ENCODE measurements at regions not wholly inside any gene's neighbourhood (a gene's known extent, or its start where the extent isn't known, plus 50 kb on each side); places are given as distances from the start of the nearest gene placed in this dataset.

DNA sequence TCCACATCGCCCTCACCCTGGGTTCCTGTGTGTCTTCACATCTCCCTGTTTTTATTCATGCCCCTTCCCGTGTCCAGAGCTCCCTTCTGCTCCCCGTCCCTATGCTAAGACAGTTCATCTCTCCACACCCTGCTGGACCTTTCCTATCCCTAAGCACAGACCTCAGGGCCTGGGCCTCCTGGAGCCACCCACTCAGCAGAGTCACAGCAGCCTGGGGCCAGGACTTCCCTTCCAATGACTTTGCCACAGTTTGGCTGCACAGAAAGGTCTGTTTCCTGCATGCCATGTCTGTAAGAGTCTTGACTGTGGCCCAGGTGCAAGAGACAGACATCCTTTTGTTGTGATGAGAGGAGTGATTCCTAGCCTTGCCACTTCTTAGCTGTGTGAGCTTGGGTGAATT lies 470.7 kb downstream of the TSHZ3 start:
- no peak for DNase-seq

DNA sequence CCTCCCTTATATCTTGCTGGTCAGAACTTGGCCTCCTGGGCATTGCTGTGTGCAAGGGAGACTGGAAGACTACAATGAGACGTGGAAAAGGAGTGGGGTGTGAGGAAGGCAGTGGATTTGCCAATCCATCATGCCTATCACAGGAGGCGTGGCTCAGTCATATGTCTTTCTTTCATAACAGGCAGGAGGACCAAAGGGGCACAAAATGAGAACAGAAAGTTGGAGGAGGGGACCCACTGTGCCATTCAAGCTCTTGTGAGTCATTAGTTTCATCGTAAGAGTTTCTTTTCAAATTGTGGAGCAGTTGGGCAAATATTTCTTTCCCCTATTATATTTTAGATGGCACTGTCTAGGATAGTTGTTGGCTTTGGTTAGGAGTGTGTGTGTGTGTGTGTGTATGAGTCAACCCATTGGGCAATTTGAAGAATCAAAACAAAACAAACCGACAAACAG lies 471.5 kb downstream of the TSHZ3 start:
- DNase-seq, result peak in 2 of 51 donors; percentile 1 to 7

DNA sequence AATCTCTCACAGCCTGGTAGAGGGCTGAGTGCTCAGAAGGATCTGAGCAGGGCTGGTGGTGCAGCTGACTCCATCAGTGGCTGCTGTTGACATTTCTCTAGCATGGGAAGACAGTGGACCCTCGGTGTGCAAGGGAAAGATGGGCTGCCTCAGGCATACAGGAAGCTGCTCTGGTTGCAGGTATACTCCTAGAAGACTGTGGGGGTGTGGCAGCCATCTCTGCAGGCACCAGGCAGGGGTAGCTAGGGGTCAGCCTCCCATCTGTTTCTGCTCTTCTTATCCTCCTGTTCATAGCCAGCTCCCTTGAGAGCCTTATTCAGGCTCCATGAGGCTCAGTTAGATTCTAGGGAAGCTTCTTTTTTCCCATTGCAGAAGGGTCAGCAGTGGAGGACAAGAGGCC lies 475.5 kb downstream of the TSHZ3 start:
- DNase-seq, result no peak

DNA sequence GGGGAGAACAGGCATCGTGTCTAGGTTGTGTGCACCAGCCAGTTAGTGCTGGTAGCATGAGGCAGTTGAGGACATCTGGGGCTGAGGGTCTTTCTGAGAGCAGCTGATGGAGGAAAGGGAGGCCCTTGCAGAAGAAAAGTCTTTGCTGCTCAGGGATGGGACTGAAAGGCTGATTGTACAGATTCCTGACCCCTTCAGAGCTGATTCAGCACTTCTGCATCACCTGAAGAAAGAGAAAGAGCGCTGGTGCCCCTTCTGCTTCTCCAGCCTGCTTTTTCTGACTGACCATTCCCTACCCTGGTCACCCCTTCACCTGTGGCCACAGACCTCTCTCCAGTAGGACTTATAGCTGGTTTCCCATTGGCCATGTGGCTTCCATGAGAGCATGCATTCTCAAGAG lies 476.2 kb downstream of the TSHZ3 start:
- no peak for DNase-seq

DNA sequence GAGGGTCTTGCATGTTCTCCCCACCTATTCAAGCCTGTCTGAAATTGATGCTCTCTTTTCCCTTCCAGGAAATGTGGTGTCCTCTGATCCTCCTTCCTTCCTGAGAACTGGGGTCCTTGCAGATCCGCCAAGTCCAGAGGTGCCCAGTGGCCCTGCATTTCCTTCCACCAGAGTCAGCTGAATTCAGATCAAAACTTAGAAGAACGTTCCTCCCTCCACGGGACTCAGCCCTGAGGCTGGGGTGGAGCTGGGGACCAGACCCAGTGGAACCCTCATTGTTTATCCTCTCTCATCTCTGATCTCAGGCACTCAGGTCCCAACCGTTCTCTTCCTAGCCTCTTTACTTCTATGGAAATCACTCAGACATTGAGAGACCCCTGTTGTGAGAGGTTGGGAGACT lies 477.3 kb downstream of the TSHZ3 start:
- DNase-seq, result no peak

DNA sequence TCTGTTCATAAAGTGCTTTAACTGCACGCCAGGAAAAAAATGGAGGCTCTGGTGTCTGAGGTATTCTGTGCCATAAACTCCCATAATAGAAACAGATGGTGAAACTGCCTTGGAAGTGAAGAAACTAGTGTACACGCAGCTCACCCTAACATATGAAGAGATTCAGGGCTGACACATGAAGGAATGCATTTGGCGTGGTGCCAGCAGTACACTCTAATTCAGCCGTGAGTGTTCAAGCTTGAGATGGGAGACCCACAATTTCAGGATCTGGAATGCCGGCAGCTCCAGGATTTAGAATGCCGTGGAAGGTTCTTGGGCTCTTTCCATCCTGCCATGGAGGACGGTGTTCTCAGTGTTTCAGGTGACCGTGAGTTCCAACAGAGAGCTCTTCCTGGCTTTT lies 478.4 kb downstream of the TSHZ3 start:
- peak in 1 of 51 donors; percentile 15 for DNase-seq

DNA sequence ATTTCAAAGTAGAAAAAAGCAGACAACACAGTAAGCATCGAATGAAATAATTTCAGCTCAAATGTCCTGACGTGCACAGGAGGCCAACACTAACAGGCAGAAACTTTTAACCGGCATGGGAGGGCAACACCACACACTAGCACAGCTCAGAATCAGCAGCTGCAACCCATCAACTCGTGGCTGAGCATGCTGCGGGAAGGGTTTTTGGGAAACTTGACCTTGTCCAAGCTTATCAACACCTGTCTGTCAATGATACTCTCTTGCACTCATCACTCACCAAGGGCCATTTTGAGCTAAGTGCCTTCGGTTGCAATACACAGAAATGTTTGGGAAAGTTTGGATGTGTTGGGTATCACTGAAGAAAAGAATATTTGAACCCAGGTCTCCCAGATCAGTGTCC lies 483.7 kb downstream of the TSHZ3 start:
- DNase-seq, result no peak

DNA sequence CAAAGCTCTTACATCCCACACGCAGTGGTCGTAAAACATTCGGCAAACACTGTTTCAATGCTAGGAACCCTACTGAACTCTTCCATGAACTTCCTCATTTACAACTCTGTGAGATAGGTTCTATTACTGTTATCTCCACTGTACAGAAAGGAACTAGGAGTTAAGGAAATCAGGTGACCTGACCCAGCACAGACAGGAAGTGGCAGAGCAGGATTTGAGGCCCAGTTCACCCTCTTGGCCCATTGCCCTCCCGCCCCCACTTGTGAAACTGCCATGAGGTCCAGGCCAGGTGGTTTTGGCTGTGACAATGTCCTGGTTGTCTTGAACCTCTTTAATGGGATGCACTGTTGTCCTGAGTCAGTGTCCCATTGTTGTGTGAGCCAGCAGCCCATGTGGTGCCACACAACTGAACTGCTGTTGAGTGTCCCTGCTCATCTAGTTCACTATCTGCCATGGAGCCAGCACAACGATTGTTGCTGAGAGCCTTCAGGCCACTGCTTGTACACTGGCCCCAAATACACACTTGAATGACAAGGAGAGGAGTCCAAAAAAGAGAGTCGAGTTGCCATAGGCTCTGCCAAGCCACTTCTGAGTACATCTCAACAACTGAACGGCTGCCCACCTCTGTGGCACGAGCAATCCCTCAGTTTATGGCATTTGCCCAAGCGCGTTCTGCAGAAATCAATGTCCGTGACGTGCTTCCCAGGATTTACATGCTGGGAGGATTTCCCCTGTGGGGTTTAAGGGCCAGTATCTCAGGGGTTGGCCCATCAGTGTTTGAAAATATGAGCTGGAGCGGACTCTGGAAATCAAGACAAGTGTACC lies 484.6 kb downstream of the TSHZ3 start:
- DNase-seq, result peak in 31 of 51 donors; percentile 3 to 57 (median 22)

DNA sequence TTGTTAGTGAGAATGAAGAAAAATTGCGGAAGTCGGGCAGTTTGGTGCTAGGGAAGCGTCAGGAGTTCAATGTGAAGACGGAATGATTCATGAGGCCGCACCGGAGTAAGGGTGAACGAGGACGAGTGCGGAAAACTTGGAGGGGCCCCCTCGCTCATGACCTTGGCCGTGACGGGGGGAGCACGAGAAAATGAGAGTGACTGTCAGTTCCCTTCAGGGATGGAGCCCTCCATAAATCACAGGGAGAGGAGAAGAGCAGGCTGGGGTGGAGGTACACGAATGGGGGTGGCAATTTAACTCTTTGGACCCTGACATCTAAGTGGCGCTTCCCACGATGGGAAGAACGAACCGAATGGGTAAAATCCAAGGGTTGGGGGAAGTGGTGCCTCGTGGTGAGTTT lies 486.4 kb downstream of the TSHZ3 start:
- no peak for DNase-seq

DNA sequence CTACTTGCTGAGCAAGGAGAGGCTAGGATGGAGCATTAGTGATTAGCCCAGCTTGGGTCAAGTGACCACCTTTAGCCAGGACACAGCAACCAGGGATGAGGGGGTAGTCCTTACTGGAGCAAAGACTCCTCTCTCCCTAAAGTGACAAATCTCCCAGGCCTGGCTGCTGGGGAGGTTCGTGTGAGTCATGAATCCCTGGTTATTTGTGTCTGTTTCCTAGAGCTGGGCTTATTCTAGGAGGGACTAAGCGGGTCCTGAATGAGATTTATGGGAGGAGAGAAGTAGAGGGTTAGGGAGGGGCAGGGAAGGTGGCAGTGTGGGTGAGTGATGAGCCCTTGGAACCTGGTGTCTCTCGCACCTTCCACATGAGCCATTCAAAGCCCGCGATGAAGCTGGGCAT lies 487.3 kb downstream of the TSHZ3 start:
- DNase-seq, result no peak

DNA sequence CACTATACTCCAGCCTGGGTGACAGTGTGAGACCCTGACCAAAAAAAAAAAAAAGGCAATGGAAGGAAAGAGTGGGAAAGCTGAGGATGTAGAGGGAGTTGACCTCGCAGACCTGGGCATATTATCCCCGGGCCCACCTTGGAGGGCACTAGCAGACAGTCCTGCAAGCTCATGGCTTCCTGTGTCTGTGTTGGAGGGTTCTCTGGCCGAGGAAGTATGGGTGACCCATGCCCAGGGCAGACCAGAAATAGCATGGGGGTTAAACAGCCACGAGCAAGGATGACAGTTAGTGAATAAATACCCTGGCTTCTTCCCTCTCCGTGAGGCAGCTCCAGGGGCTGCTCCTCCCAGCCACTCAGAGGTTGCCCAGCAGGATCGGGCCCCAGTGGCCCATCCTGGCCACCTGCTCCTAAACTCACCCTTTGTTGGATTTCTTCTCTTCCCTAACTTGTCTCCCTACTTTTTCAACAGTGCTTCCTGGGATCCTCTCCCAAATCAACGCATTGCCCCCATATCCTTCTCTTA lies 485.8 kb downstream of the ZNF536 start:
- DNase-seq, result no peak

DNA sequence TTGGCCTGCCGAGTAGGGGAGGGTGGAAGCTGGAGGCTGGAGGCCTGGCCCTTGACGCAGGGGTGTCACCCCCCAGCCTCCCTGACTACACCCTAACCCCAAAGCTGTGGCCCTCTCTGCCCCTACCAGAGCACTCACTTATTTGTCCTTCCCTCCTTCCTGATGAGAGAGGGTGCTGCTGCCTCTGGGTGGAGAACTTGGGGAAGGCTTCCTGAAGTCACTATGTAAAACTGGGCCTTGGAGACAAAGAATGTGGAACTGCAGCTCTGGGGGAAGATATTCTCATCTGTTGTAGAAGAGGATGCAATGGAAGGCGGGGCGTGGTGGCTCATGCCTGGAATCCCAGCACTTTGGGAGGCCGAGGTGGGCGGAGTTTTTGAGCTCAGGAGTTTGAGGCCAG lies 485.2 kb downstream of the ZNF536 start:
- no peak for DNase-seq

DNA sequence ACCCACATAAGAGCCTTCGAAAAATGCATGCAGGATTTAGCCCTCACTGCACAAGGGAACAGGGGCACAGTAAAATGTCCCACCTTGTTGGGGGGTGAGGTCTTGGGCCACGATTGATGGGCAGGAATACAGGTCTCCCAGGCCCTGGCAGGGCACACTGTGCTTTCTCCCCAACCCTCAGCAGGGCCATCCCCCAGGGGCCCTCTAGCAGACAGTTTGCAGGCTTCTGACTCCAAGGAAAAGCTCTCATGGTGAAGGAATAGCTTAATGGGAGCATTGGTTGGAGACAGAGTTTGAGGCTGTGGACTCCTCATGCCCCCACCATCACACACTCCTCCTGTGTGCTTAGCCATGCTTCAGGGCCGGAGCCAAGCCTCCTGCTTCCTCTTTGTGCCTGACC lies 484.6 kb downstream of the ZNF536 start:
- DNase-seq, result no peak

DNA sequence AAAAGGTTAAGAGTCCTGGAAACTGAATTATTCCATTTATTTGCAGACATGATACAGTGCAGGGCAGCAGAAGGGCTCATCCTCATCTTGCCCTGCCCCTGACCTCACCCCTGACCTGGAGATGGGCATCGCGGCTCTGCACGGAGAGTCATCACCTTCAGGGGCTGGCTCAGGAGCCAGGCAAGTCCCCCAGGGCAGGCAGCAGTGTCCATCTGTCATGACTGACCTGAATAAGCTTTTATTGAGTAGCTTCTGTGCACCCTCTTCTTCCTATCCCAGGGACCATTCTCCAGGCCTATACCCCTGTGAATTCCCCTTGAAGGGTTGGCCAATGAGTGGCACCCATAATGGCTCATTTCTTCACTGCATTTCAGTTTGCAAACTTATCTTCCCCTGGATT lies 484.2 kb downstream of the ZNF536 start:
- DNase-seq, result no peak

DNA sequence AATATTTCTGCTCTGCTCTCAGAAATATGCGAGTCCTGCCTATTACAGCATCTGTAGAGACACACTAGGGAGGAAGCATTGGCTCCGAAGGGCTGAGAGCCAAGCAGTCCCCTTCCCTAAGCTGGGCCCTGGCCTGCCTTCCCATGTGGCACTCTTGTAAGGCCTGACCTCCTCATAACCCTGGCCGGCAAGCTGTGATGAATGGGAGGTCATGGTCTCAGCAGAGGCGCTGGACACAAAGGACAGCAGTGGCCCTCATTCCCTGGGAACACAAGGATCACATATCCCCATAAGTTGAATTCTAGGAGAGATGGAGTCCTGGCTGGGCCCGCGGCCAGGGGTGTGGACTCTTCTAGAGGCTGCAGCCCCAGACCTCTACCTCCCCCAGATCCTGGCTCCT lies 483.3 kb downstream of the ZNF536 start:
- no peak for DNase-seq

DNA sequence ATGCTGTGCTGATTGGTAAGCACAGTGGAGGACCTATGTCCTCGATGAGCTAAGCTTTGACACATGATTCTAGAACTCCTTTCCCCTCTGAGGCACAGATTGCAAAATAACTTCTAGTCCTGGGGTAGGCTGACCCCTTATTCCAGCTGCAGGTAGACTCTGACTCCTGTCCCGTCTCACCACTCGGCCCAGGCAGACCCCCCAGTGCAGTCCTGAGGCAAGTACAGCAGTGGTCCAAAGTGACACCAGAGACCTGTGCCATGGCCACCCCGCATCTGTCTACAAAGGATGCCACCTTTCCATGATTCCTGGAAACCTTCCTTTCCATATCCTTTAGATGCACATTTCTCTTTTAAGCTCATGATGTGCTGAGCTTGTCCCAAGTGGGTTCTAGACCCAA lies 482.5 kb downstream of the ZNF536 start:
- no peak for DNase-seq

DNA sequence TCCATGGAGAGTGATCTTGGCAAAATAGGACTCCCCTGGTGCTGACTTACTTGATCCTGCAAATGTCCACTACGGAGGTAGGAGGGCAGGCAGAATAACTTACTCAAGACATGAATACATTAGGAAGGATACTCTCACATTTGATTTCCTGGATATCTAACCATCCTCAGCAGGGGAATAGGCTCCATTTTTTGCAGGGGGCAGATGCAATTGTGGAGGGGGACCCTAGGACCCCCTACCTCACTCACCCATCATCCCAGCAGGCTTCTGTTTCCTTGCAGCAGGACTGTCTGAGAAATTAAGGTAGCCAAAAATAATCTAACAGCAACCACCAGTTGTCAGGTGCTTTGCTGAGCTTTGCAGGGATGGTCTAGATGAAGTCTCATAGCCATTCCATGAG lies 482.0 kb downstream of the ZNF536 start:
- DNase-seq, result no peak

DNA sequence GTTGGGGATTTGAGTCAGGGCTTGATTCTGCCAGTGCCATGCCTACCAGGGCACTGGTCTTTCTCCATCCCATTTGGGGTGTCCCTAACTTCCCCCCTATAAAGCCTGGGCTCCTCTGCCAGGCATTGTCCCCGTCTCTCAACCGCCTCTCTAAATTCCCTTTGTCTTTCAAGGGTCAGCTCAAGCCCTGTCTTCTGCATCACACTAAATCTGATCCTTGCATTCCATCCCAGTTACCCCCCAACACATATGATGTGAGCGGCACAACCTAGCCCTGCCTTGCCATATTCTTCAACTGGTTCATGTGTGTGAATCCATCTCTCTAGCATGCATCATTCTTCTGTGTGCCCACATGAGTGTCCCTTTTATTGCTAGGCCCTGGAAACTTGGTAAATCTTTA lies 480.9 kb downstream of the ZNF536 start:
- DNase-seq, result no peak

DNA sequence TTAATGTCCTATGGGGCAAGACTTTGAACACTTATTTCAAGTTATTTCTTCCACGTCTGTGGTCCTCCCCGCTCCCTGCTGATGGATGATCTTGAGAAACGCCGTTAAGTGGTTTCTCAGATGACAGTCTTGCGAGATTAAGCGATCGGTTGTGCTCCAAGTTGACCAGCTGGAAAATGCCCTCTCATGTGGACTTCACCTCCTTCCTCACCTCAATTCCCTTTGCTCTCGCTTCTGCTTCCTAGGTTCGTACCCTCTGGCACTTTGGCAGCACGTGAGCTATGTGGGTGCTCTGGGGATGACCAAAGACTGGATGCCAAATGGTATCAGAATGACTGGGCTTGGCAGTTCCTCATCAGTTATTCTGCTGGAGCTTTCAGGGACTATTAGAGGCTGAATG lies 480.0 kb downstream of the ZNF536 start:
- DNase-seq, result no peak

DNA sequence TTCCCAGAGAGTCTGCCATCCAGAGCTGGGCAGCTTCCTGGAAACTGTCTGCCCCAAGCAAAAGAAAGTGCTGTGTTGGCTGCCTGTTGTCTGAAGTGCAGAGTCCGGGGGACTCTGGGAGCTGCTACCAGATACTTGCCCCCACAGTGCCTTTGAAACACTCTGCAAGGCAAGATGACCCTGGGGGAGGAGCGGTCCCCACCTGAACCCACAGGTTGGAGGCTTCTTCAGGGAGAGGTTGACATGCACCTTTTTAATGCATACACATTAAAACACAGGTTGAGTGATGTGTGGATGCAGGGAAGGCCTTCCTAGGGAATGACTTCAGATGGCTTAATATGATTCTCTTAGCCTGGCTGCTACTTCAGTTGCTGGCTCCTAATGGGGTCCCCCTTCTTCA lies 479.5 kb downstream of the ZNF536 start:
- no peak for DNase-seq

DNA sequence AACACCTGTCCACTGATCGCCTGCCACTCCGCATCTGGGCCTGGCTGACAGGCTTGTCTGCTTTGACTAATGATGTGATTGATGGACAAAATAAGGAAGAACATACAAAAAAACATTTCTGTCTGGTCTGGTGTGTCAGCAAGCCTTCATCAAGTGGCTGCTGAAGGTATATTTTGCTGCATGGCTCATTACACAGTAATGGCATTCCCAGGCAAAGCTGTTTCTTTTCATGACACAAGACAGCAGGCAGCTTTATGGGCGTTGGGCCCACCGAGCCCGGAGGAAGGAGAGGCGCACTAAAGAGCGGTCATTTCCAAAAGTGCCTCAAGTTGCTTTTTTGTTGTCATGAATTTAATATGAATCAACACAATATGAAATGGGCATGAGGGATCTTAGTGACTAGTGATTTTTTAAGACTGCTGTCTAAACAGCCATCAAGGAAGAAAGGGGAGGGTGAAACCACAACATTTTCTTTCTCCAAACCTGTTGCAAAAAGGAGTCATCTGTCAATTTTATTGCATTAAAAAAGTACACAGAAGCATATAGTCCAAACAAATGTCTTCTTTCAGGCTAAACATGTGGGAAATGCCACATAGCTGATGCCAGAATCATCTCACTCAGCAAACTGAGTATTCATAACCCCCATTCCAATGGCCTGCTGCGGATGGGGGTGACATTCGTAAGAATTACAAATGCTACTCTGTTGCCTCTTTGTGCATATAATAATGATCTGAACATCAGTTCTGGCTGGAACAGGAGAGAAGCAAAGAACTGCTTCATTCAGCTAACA lies 476.6 kb downstream of the ZNF536 start:
- no peak for DNase-seq

DNA sequence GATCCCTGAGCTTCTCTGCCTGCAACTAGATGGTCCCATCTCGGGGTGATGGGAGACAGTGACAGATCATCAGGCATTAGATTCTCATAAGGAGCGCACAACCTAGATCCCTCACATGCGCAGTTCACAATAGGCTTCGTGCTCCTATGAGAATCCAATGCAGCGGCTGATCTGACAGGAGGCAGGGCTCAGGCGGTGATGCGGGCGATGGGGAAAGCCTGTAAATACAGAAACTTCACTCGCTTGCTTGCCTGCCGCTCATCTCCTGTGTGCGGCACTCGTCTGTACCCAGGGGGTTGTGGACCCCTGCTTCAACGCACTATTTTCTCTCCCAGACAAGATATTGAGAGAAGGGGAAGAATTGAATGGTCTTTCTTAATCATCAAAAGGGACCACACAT lies 473.9 kb downstream of the ZNF536 start:
- DNase-seq, result no peak

DNA sequence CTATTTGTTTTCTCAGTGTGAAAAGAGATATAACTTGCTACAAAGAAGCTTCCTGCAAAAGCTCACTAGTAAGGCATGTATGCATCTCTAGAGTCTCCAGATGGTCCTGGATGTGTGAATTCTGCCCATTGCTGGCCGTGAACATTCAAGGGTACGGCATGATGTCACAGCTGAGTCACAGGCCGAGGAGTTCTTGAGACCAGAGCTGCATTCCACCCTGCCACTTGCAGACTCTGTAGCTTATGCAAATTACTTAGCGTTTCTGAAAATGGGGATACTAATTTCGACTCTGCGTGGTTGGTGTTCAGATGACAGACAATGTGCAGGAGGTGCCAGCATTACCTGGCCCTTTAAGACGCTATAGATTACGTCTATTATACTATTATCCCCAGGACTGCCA lies 470.7 kb downstream of the ZNF536 start:
- DNase-seq, result no peak
